Transverse colon (tissue), 4 donors: ENCODE measurements at regions not wholly inside any gene's neighbourhood (a gene's known extent, or its start where the extent isn't known, plus 50 kb on each side); places are given as distances from the start of the nearest gene placed in this dataset.

Source experiments
- DNase-seq: peaks from one replicate; pipeline ENCODE4 v3.0.0-alpha.2; 2019
- H3K27ac ChIP-seq, 4 donors: fragments of 200-600 bp; sonication (generic); 2 replicates each; pipeline ENCODE4 v1.5.1; 2016 to 2018; ENCODE audit warnings: inconsistent platforms in 4 of 4
- H3K27me3 ChIP-seq: fragments of 200-600 bp; sonication (generic); 2 replicates; pipeline ENCODE4 v1.5.1; 2017; ENCODE audit warnings: inconsistent platforms
- H3K36me3 ChIP-seq, 4 donors: fragments of 200-600 bp; sonication (generic); 2 replicates each; pipeline ENCODE4 v1.5.1; 2017 to 2019; ENCODE audit warnings: inconsistent platforms in 4 of 4
- H3K4me1 ChIP-seq, 4 donors: fragments of 200-600 bp; sonication (generic); 2 replicates each; pipeline ENCODE4 v1.5.1; 2017 to 2020; ENCODE audit warnings: inconsistent platforms in 4 of 4
- H3K4me3 ChIP-seq, 4 donors: fragments of 200-600 bp; sonication (generic); 1 replicate in 1 of 4; 2 replicates in 3 of 4; pipeline versions ENCODE4 v1.5.1 to v1.6.1; 2017 to 2019; ENCODE audit warnings: inconsistent platforms in 4 of 4
- H3K9me3 ChIP-seq, 2 donors: fragments of 200-600 bp; sonication (generic); 2 replicates each; pipeline ENCODE4 v1.5.1; 2017 to 2019; ENCODE audit warnings: inconsistent platforms in 2 of 2
- CTCF ChIP-seq, 5 experiments: fragments of 200-600 bp in 3 of 5; fragments of 450-650 bp in 2 of 5; sonication (generic) in 3 of 5; IDR thresholded peaks; 1 replicate in 2 of 5; 2 replicates in 3 of 5; pipeline ENCODE4 v1.5.1; 2016 to 2017; ENCODE audit warnings: antibody characterized with exemption in 5 of 5, inconsistent platforms in 3 of 5, mild to moderate bottlenecking in 2 of 5, moderate library complexity in 1 of 5
- EP300 ChIP-seq: sonication (generic); formaldehyde crosslinking; IDR thresholded peaks from one replicate; pipeline ENCODE4 v1.6.1; 2017; ENCODE audit warnings: antibody characterized with exemption, low read depth
- POLR2A ChIP-seq: fragments of 450-650 bp; IDR thresholded peaks from one replicate; pipeline ENCODE4 v1.6.1; 2016; ENCODE audit warnings: antibody characterized with exemption, mild to moderate bottlenecking, moderate library complexity
- POLR2AphosphoS5 ChIP-seq, 3 donors: sonication (generic); formaldehyde crosslinking; IDR thresholded peaks; one replicate each; pipeline ENCODE4 v1.6.1; 2016; ENCODE audit warnings: antibody characterized with exemption in 3 of 3
- WGBS, 2 donors: methylation state at CpG; one replicate each; pipeline ENCODE4 v1.1.5; 2018; ENCODE audit warnings: low coverage in 1 of 2; 5-methylcytosine and 5-hydroxymethylcytosine counted together
- in situ Hi-C, 4 donors: fragments of 200-750 bp; cut with MboI; loops; one replicate each; pipeline versions ENCODE4 v1.15.0 to v1.15.1; 2017; ENCODE audit warnings: low sequenced_read_pairs in 3 of 4, low pct_ligation_motif_present in 1 of 4, low pct_unique_long_range_greater_than_20kb in 1 of 4
- intact Hi-C: fragments of 100-400 bp; cut with DNase I; formaldehyde crosslinking; loops from one replicate; pipeline ENCODE4 v1.15.1; 2023; ENCODE audit warnings: low total_unique reads

- no peak for DNase-seq
- Histone ChIP-seq H3K27me3 (no peaks in the 10 kb centered on the region), H3K9me3 (no peaks in the 10 kb centered on the region), H3K4me1 (peaks cover 0 to 7% (median 0%) of the 10 kb centered on the region in 4 donors), H3K4me3 (no peak overlapping the region), H3K27ac (no peak overlapping the region), H3K36me3 (no peaks in the 10 kb centered on the region)
- 77 to 87% methylated on average over 3 to 4 of the region's 4 CpGs for WGBS, 2 donors
- intact Hi-C loops (no loop called here), in situ Hi-C loops (no loop called here)
- TF ChIP-seq CTCF (IDR thresholded peaks at IDR 0.05) (no peak), POLR2A (no peak), POLR2AphosphoS5 (IDR thresholded peaks at IDR 0.05) (no peak), EP300 (no peak)
These were observed 169.0 kb downstream of the CHRM3 start for GRCh38 chr1:239555350-239555749.

GRCh38 chr1:239558559-239558958 is 172.2 kb downstream of the CHRM3 start:
- TF ChIP-seq POLR2A (no peak), POLR2AphosphoS5 (IDR thresholded peaks at IDR 0.05) (no peak), EP300 (no peak), CTCF (IDR thresholded peaks at IDR 0.05) (no peak)
- H3K4me3 ChIP-seq: no peak overlapping the region
- H3K27me3 ChIP-seq: no peaks in the 10 kb centered on the region
- H3K9me3 ChIP-seq: no peaks in the 10 kb centered on the region
- no peaks in the 10 kb centered on the region for H3K36me3 ChIP-seq
- intact Hi-C loops (no loop called here), in situ Hi-C loops (no loop called here)
- 60 to 81% methylated on average over 2 of the region's 2 CpGs for WGBS, 2 donors
- H3K27ac ChIP-seq: no peak overlapping the region
- peaks cover 0 to 7% (median 0%) of the 10 kb centered on the region in 4 donors for H3K4me1 ChIP-seq
- DNase-seq: no peak

GRCh38 chr1:239558991-239559390 is 172.6 kb downstream of the CHRM3 start:
- no peak for DNase-seq
- Histone ChIP-seq H3K36me3 (no peaks in the 10 kb centered on the region), H3K4me1 (peaks cover 0 to 7% (median 0%) of the 10 kb centered on the region in 4 donors), H3K9me3 (no peaks in the 10 kb centered on the region), H3K27ac (no peak overlapping the region), H3K27me3 (no peaks in the 10 kb centered on the region), H3K4me3 (no peak overlapping the region)
- no peak for TF ChIP-seq POLR2AphosphoS5 (IDR thresholded peaks at IDR 0.05)
- in situ Hi-C loops (no loop called here), intact Hi-C loops (no loop called here)

GRCh38 chr1:239560921-239561320 is 174.6 kb downstream of the CHRM3 start:
- WGBS, 2 donors: 88 to 89% methylated on average over 4 of the region's 4 CpGs
- Histone ChIP-seq H3K27me3 (no peaks in the 10 kb centered on the region), H3K4me1 (peaks cover 0 to 7% (median 0%) of the 10 kb centered on the region in 4 donors), H3K27ac (no peak overlapping the region), H3K36me3 (no peaks in the 10 kb centered on the region), H3K9me3 (no peaks in the 10 kb centered on the region), H3K4me3 (no peak overlapping the region)
- no peak for DNase-seq
- no peak for TF ChIP-seq POLR2AphosphoS5 (IDR thresholded peaks at IDR 0.05)
- no peak for TF ChIP-seq POLR2A
- no peak for TF ChIP-seq CTCF (IDR thresholded peaks at IDR 0.05)
- TF ChIP-seq EP300: no peak
- in situ Hi-C loops: no loop called here
- intact Hi-C loops: no loop called here

GRCh38 chr1:239562095-239562494 is 175.7 kb downstream of the CHRM3 start:
- TF ChIP-seq POLR2AphosphoS5 (IDR thresholded peaks at IDR 0.05): no peak
- TF ChIP-seq POLR2A: no peak
- no peak for TF ChIP-seq CTCF (IDR thresholded peaks at IDR 0.05)
- no peak for TF ChIP-seq EP300
- H3K9me3 ChIP-seq: no peaks in the 10 kb centered on the region
- DNase-seq: no peak
- H3K27ac ChIP-seq: no peak overlapping the region
- intact Hi-C loops: no loop called here
- H3K27me3 ChIP-seq: no peaks in the 10 kb centered on the region
- no peak overlapping the region for H3K4me3 ChIP-seq
- no peaks in the 10 kb centered on the region for H3K36me3 ChIP-seq
- H3K4me1 ChIP-seq: peaks cover 0 to 7% (median 0%) of the 10 kb centered on the region in 4 donors
- 80 to 89% methylated on average over 4 to 6 of the region's 6 CpGs for WGBS, 2 donors
- in situ Hi-C loops: no loop called here
